Activated T-helper 1 cell treated with anti-CD3 and anti-CD28 coated beads, Interleukin-12 subunit alpha, Interleukin-12 subunit beta, Interleukin-2, Interleukin-4 antibody, amounts not matched to agents 30 ng/mL and 10 ng/mL and 1 ng/mL, durations not matched to agents 14 hours and 24 hours and 36 hours (primary cell): ENCODE measurements at regions not wholly inside any gene's neighbourhood (a gene's known extent, or its start where the extent isn't known, plus 50 kb on each side); places are given as distances from the start of the nearest gene placed in this dataset.

Experiments
- DNase-seq: peaks from one replicate; pipeline ENCODE4 v3.0.0; 2021; ENCODE audit warnings: low spot score
- H3K27ac Mint-ChIP-seq: one replicate; pipeline ENCODE4 v1.8.0; 2021; ENCODE audit warnings: mild to moderate bottlenecking, mixed read lengths
- H3K27me3 Mint-ChIP-seq: one replicate; pipeline ENCODE4 v1.8.0; 2022; ENCODE audit warnings: mild to moderate bottlenecking, moderate library complexity, mixed read lengths; ENCODE audit not compliant: insufficient read depth
- H3K36me3 Mint-ChIP-seq: one replicate; pipeline ENCODE4 v1.8.0; 2021; ENCODE audit warnings: low read depth, mixed read lengths
- H3K4me1 Mint-ChIP-seq: one replicate; pipeline ENCODE4 v1.8.0; 2021; ENCODE audit warnings: low read depth, mixed read lengths
- H3K4me3 Mint-ChIP-seq: one replicate; pipeline ENCODE4 v1.8.0; 2021; ENCODE audit warnings: mild to moderate bottlenecking, moderate library complexity, mixed read lengths
- H3K9me3 Mint-ChIP-seq: one replicate; pipeline ENCODE4 v1.8.0; 2021; ENCODE audit warnings: mixed read lengths
- intact Hi-C: fragments of 100-400 bp; cut with micrococcal nuclease; formaldehyde crosslinking; loops from one replicate; pipeline ENCODE4 v1.15.1; 2024

- Mint-ChIP-seq H3K4me1 (no peaks in the 10 kb centered on the region), H3K4me3 (no peak overlapping the region), H3K36me3 (no peaks in the 10 kb centered on the region), H3K27me3 (no peaks in the 10 kb centered on the region), H3K27ac (no peak overlapping the region), H3K9me3 (peaks cover 9% of the 10 kb centered on the region)
- no peak for DNase-seq
- intact Hi-C loops, result no loop called here
Measured at GRCh38 chr20:61045876-61046585, 206.0 kb upstream of the CDH4 start.

GRCh38 chr20:61046721-61047351 lies 205.2 kb upstream of the CDH4 start:
- Mint-ChIP-seq H3K9me3 (peaks cover 9% of the 10 kb centered on the region), H3K27me3 (no peaks in the 10 kb centered on the region), H3K36me3 (no peaks in the 10 kb centered on the region), H3K4me1 (no peaks in the 10 kb centered on the region), H3K4me3 (no peak overlapping the region), H3K27ac (no peak overlapping the region)
- DNase-seq, result no peak
- intact Hi-C loops, result no loop called here

GRCh38 chr20:61047515-61047914 lies 204.5 kb upstream of the CDH4 start:
- intact Hi-C loops, result no loop called here
- DNase-seq, result no peak
- no peak overlapping the region for H3K27ac Mint-ChIP-seq
- H3K4me1 Mint-ChIP-seq, result no peaks in the 10 kb centered on the region
- no peaks in the 10 kb centered on the region for H3K36me3 Mint-ChIP-seq
- H3K4me3 Mint-ChIP-seq, result no peak overlapping the region
- no peaks in the 10 kb centered on the region for H3K27me3 Mint-ChIP-seq
- peaks cover 9% of the 10 kb centered on the region for H3K9me3 Mint-ChIP-seq

GRCh38 chr20:61048302-61048701 lies 203.8 kb upstream of the CDH4 start:
- intact Hi-C loops, result no loop called here
- no peak for DNase-seq
- peaks cover 5% of the 10 kb centered on the region for H3K9me3 Mint-ChIP-seq
- H3K27me3 Mint-ChIP-seq, result no peaks in the 10 kb centered on the region
- H3K4me1 Mint-ChIP-seq, result no peaks in the 10 kb centered on the region
- H3K27ac Mint-ChIP-seq, result no peak overlapping the region
- H3K36me3 Mint-ChIP-seq, result no peaks in the 10 kb centered on the region
- H3K4me3 Mint-ChIP-seq, result no peak overlapping the region

- intact Hi-C loops, result no loop called here
Measured at GRCh38 chr20:61049684-61050083, 202.4 kb upstream of the CDH4 start.

GRCh38 chr20:61050336-61050890 lies 201.6 kb upstream of the CDH4 start:
- no peaks in the 10 kb centered on the region for H3K27me3 Mint-ChIP-seq
- H3K27ac Mint-ChIP-seq, result no peak overlapping the region

More at GRCh38 chr20:61049684-61050083, 202.4 kb upstream of the CDH4 start:
- Mint-ChIP-seq H3K4me1 (no peaks in the 10 kb centered on the region), H3K36me3 (no peaks in the 10 kb centered on the region), H3K27ac (no peak overlapping the region), H3K9me3 (peaks cover 5% of the 10 kb centered on the region), H3K27me3 (no peaks in the 10 kb centered on the region), H3K4me3 (no peak overlapping the region)
- DNase-seq, result no peak

GRCh38 chr20:61052195-61052750 lies 199.8 kb upstream of the CDH4 start:
- H3K9me3 Mint-ChIP-seq, result no peaks in the 10 kb centered on the region
- H3K27me3 Mint-ChIP-seq, result no peaks in the 10 kb centered on the region
- intact Hi-C loops, result no loop called here
- no peaks in the 10 kb centered on the region for H3K4me1 Mint-ChIP-seq
- H3K4me3 Mint-ChIP-seq, result no peak overlapping the region
- H3K27ac Mint-ChIP-seq, result no peak overlapping the region
- no peaks in the 10 kb centered on the region for H3K36me3 Mint-ChIP-seq
- DNase-seq, result no peak

More at GRCh38 chr20:61050336-61050890, 201.6 kb upstream of the CDH4 start:
- no peak overlapping the region for H3K4me3 Mint-ChIP-seq
- peaks cover 5% of the 10 kb centered on the region for H3K9me3 Mint-ChIP-seq
- intact Hi-C loops, result no loop called here
- no peak for DNase-seq
- H3K36me3 Mint-ChIP-seq, result no peaks in the 10 kb centered on the region
- no peaks in the 10 kb centered on the region for H3K4me1 Mint-ChIP-seq

- H3K27ac Mint-ChIP-seq, result no peak overlapping the region
- intact Hi-C loops, result no loop called here
- H3K4me1 Mint-ChIP-seq, result no peaks in the 10 kb centered on the region
- no peaks in the 10 kb centered on the region for H3K36me3 Mint-ChIP-seq
- no peak overlapping the region for H3K4me3 Mint-ChIP-seq
- no peak for DNase-seq
- no peaks in the 10 kb centered on the region for H3K9me3 Mint-ChIP-seq
- H3K27me3 Mint-ChIP-seq, result no peaks in the 10 kb centered on the region
Measured at GRCh38 chr20:61052776-61053442, 199.2 kb upstream of the CDH4 start.

GRCh38 chr20:61053487-61053886 lies 198.6 kb upstream of the CDH4 start:
- Mint-ChIP-seq H3K27ac (no peak overlapping the region), H3K4me1 (no peaks in the 10 kb centered on the region), H3K9me3 (no peaks in the 10 kb centered on the region), H3K27me3 (no peaks in the 10 kb centered on the region), H3K36me3 (no peaks in the 10 kb centered on the region), H3K4me3 (no peak overlapping the region)
- no peak for DNase-seq
- intact Hi-C loops, result no loop called here

GRCh38 chr20:61053889-61054288 lies 198.2 kb upstream of the CDH4 start:
- Mint-ChIP-seq H3K27me3 (no peaks in the 10 kb centered on the region), H3K36me3 (no peaks in the 10 kb centered on the region), H3K4me3 (no peak overlapping the region), H3K27ac (no peak overlapping the region), H3K4me1 (no peaks in the 10 kb centered on the region), H3K9me3 (no peaks in the 10 kb centered on the region)
- DNase-seq, result no peak
- intact Hi-C loops, result no loop called here

- intact Hi-C loops, result no loop called here
Measured at GRCh38 chr20:61054411-61054810, 197.7 kb upstream of the CDH4 start.

GRCh38 chr20:61055180-61056010 lies 196.7 kb upstream of the CDH4 start:
- no peaks in the 10 kb centered on the region for H3K27me3 Mint-ChIP-seq
- intact Hi-C loops, result no loop called here
- H3K27ac Mint-ChIP-seq, result no peak overlapping the region
- H3K4me1 Mint-ChIP-seq, result no peaks in the 10 kb centered on the region
- H3K4me3 Mint-ChIP-seq, result no peak overlapping the region
- no peaks in the 10 kb centered on the region for H3K9me3 Mint-ChIP-seq
- no peaks in the 10 kb centered on the region for H3K36me3 Mint-ChIP-seq
- DNase-seq, result no peak

More at GRCh38 chr20:61054411-61054810, 197.7 kb upstream of the CDH4 start:
- DNase-seq, result no peak
- Mint-ChIP-seq H3K4me1 (no peaks in the 10 kb centered on the region), H3K9me3 (no peaks in the 10 kb centered on the region), H3K36me3 (no peaks in the 10 kb centered on the region), H3K27me3 (no peaks in the 10 kb centered on the region), H3K4me3 (no peak overlapping the region), H3K27ac (no peak overlapping the region)
